WTC11 (cell line): ENCODE measurements at regions not wholly inside any gene's neighbourhood (a gene's known extent, or its start where the extent isn't known, plus 50 kb on each side); places are given as distances from the start of the nearest gene placed in this dataset.
A peak's percentile ranks its signal among the peaks of the same experiment; 100 is the strongest.

Source experiments
- ATAC-seq: fragments of 200-7000 bp; cut with Tn5 transposase; 2 replicates; pipeline ENCODE4 v1.10.0; 2021; ENCODE audit warnings: mild to moderate bottlenecking, moderate library complexity
- CTCF ChIA-PET: fragments of 300-600 bp; sonication (Branson Sonifier 250); formaldehyde crosslinking; loops from one replicate; lab custom pipeline; 2021; ENCODE audit warnings: antibody characterized with exemption; lab: Charles Lee
- POLR2A ChIA-PET: fragments of 350-600 bp; sonication (Branson Sonifier 250); formaldehyde crosslinking; loops from one replicate; lab custom pipeline; 2021; ENCODE audit warnings: antibody characterized with exemption; lab: Charles Lee
- DNase-seq: peaks from one replicate; pipeline ENCODE4 v3.0.0; 2021; ENCODE audit warnings: low spot score
- H3K27ac Mint-ChIP-seq: 2 replicates; pipeline ENCODE4 v1.8.0; 2021; ENCODE audit warnings: mixed read lengths
- H3K27me3 Mint-ChIP-seq: 2 replicates; pipeline ENCODE4 v1.8.0; 2021; ENCODE audit warnings: low read depth, mild to moderate bottlenecking, moderate library complexity, mixed read lengths
- H3K36me3 Mint-ChIP-seq: 2 replicates; pipeline ENCODE4 v1.8.0; 2021; ENCODE audit warnings: mixed read lengths
- H3K4me1 Mint-ChIP-seq: 2 replicates; pipeline ENCODE4 v1.8.0; 2022; ENCODE audit warnings: mixed read lengths
- H3K4me3 Mint-ChIP-seq: 2 replicates; pipeline ENCODE4 v1.8.0; 2021; ENCODE audit warnings: mild to moderate bottlenecking, moderate library complexity, mixed read lengths
- H3K9me3 Mint-ChIP-seq: 2 replicates; pipeline ENCODE4 v1.8.0; 2021; ENCODE audit warnings: mixed read lengths
- CBFB ChIP-seq: sonication (generic); formaldehyde crosslinking; IDR thresholded peaks from 2 replicates; pipeline ENCODE4 v1.8.1; 2022; ENCODE audit warnings: mild to moderate bottlenecking, low read depth, missing genetic modification reagents
- ESRRA ChIP-seq: sonication (generic); formaldehyde crosslinking; IDR thresholded peaks from 2 replicates; pipeline ENCODE4 v1.8.1; 2022; ENCODE audit warnings: mild to moderate bottlenecking, missing genetic modification reagents, borderline replicate concordance
- FOXJ3 ChIP-seq: sonication (generic); formaldehyde crosslinking; IDR thresholded peaks from 2 replicates; pipeline ENCODE4 v1.9.0; 2021; ENCODE audit warnings: missing genetic modification reagents, mild to moderate bottlenecking, borderline replicate concordance
- FOXP1 ChIP-seq: sonication (generic); formaldehyde crosslinking; IDR thresholded peaks from 2 replicates; pipeline ENCODE4 v1.8.0; 2022; ENCODE audit warnings: missing genetic modification reagents, mild to moderate bottlenecking, moderate library complexity, borderline replicate concordance
- HMGA2 ChIP-seq: fragments of 250-450 bp; sonication (Bioruptor Pico); IDR thresholded peaks from 2 replicates; pipeline ENCODE4 v1.4.0; 2021; ENCODE audit warnings: mild to moderate bottlenecking, moderate library complexity
- NR2C2 ChIP-seq: sonication (generic); formaldehyde crosslinking; IDR thresholded peaks from 2 replicates; pipeline ENCODE4 v1.8.0; 2022; ENCODE audit warnings: mild to moderate bottlenecking, missing genetic modification reagents
- SOX15 ChIP-seq: fragments of 250-450 bp; sonication (Bioruptor Pico); IDR thresholded peaks from 2 replicates; pipeline ENCODE4 v1.9.0; 2021; ENCODE audit warnings: mild to moderate bottlenecking
- SP1 ChIP-seq: sonication (generic); formaldehyde crosslinking; conservative IDR thresholded peaks from 2 replicates; pipeline ENCODE4 v1.8.1; 2022; ENCODE audit warnings: missing genetic modification reagents
- TEAD1 ChIP-seq: sonication (generic); formaldehyde crosslinking; IDR thresholded peaks from 2 replicates; pipeline ENCODE4 v1.8.0; 2022; ENCODE audit warnings: mild to moderate bottlenecking, missing genetic modification reagents
- TP53 ChIP-seq: sonication (generic); formaldehyde crosslinking; IDR thresholded peaks from 2 replicates; pipeline ENCODE4 v1.8.1; 2023; ENCODE audit warnings: mild to moderate bottlenecking, missing genetic modification reagents
- ZNF317 ChIP-seq: sonication (generic); formaldehyde crosslinking; IDR thresholded peaks from 2 replicates; pipeline ENCODE4 v1.8.1; 2023; ENCODE audit warnings: low read depth, mild to moderate bottlenecking, moderate library complexity, missing genetic modification reagents, borderline replicate concordance
- ZNF416 ChIP-seq: fragments of 250-450 bp; sonication (Bioruptor Pico); IDR thresholded peaks from 2 replicates; pipeline ENCODE4 v1.9.0; 2021; ENCODE audit warnings: mild to moderate bottlenecking, inconsistent platforms
- ZNF423 ChIP-seq: fragments of 250-450 bp; sonication (Bioruptor Pico); IDR thresholded peaks from 2 replicates; pipeline ENCODE4 v2.1.2; 2022; ENCODE audit warnings: mild to moderate bottlenecking, moderate library complexity
- TF ChIP-seq, protein P1 (sequence below): sonication (generic); formaldehyde crosslinking; IDR thresholded peaks from 2 replicates; pipeline ENCODE4 v1.8.1; 2023; ENCODE audit warnings: mild to moderate bottlenecking, missing genetic modification reagents
- TF ChIP-seq, protein P2 (sequence below): sonication (generic); formaldehyde crosslinking; conservative IDR thresholded peaks from 2 replicates; pipeline ENCODE4 v1.8.1; 2022; ENCODE audit warnings: mild to moderate bottlenecking, missing genetic modification reagents
- TF ChIP-seq, protein P3 (sequence below): sonication (generic); formaldehyde crosslinking; IDR thresholded peaks from 2 replicates; pipeline ENCODE4 v1.8.1; 2022; ENCODE audit warnings: mild to moderate bottlenecking, missing genetic modification reagents, moderate library complexity, borderline replicate concordance
- TF ChIP-seq, protein P4 (sequence below): sonication (generic); formaldehyde crosslinking; IDR thresholded peaks from 2 replicates; pipeline ENCODE4 v1.8.1; 2022; ENCODE audit warnings: missing genetic modification reagents, borderline replicate concordance
- TF ChIP-seq, protein P5 (sequence below): sonication (generic); formaldehyde crosslinking; IDR thresholded peaks from 2 replicates; pipeline ENCODE4 v1.8.1; 2023; ENCODE audit warnings: mild to moderate bottlenecking, missing genetic modification reagents, borderline replicate concordance
- TF ChIP-seq, protein P6 (sequence below): sonication (generic); formaldehyde crosslinking; IDR thresholded peaks from 2 replicates; pipeline ENCODE4 v1.8.0; 2023; ENCODE audit warnings: missing genetic modification reagents
- TF ChIP-seq, protein P7 (sequence below): sonication (generic); formaldehyde crosslinking; IDR thresholded peaks from 2 replicates; pipeline ENCODE4 v1.8.0; 2022; ENCODE audit warnings: mild to moderate bottlenecking, missing genetic modification reagents
- TF ChIP-seq, protein P8 (sequence below): sonication (generic); formaldehyde crosslinking; IDR thresholded peaks from 2 replicates; pipeline ENCODE4 v1.8.1; 2023; ENCODE audit warnings: mild to moderate bottlenecking, missing genetic modification reagents, moderate library complexity
- TF ChIP-seq, protein P9 (sequence below): sonication (generic); formaldehyde crosslinking; IDR thresholded peaks from 2 replicates; pipeline ENCODE4 v1.8.0; 2022; ENCODE audit warnings: mild to moderate bottlenecking, missing genetic modification reagents

DNA sequence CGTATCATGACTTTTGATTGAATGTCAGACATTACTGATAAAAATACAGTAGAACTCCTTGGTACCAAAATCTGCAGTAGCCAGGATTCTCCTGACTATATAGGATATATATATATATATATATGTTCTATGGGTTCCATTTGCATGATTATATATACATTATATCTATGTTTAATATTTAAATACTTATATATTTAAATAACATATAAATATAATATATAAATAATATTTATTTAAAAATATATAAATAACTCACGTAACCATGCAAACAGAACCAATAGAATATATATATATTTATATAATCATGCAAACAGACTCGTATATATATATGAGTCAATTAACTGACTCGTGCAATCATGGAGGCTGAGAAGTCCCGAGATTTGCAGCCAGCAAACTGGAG, 278.8 kb upstream of the PLXNA2 start:
- no peaks in the 10 kb centered on the region for H3K36me3 Mint-ChIP-seq
- H3K4me1 Mint-ChIP-seq = peaks cover 6% of the 10 kb centered on the region
- H3K9me3 Mint-ChIP-seq = no peaks in the 10 kb centered on the region
- DNase-seq (no peak), ATAC-seq (no peak)
- TF ChIP-seq CBFB = no peak
- peak; percentile 93 for TF ChIP-seq HMGA2
- TF ChIP-seq, all 79 proteins: peak for 1
- Mint-ChIP-seq H3K4me3 (no peak overlapping the region), H3K27me3 (no peaks in the 10 kb centered on the region), H3K27ac (no peak overlapping the region)
- ChIA-PET POLR2A (no interaction called here), CTCF (no interaction called here)

DNA sequence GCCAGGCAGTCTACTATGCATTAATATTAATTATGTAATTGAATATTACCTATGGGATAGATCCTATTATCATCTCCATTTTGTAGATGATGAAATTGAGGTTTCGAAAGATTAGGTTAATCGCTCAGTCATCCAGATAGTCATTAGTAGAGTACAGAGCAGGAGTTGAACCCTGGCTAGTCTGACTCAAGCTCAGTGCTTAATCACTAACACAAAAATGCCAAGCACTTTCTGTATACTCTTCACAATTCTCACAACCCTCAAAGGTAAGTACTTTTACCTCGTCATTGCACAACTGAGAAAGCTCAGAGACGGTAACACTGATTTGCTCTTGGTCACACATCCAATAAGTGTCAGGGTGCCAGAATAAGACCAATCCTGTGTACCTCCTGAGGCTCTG, 280.2 kb upstream of the PLXNA2 start:
- Mint-ChIP-seq H3K27ac (no peak overlapping the region), H3K36me3 (no peaks in the 10 kb centered on the region), H3K4me3 (no peak overlapping the region), H3K9me3 (no peaks in the 10 kb centered on the region), H3K27me3 (no peaks in the 10 kb centered on the region), H3K4me1 (peaks cover 11% of the 10 kb centered on the region)
- TF ChIP-seq NR2C2 (CRISPR knock-in tag) = no peak
- TF ChIP-seq, protein P1, sequence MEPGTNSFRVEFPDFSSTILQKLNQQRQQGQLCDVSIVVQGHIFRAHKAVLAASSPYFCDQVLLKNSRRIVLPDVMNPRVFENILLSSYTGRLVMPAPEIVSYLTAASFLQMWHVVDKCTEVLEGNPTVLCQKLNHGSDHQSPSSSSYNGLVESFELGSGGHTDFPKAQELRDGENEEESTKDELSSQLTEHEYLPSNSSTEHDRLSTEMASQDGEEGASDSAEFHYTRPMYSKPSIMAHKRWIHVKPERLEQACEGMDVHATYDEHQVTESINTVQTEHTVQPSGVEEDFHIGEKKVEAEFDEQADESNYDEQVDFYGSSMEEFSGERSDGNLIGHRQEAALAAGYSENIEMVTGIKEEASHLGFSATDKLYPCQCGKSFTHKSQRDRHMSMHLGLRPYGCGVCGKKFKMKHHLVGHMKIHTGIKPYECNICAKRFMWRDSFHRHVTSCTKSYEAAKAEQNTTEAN (CRISPR knock-in tag) = no peak
- no peak for TF ChIP-seq ZNF317 (CRISPR knock-in tag)
- TF ChIP-seq, protein P2, sequence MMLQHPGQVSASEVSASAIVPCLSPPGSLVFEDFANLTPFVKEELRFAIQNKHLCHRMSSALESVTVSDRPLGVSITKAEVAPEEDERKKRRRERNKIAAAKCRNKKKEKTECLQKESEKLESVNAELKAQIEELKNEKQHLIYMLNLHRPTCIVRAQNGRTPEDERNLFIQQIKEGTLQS (CRISPR knock-in tag) = no peak
- TF ChIP-seq TEAD1 (CRISPR knock-in tag) = no peak
- TF ChIP-seq, protein P3, sequence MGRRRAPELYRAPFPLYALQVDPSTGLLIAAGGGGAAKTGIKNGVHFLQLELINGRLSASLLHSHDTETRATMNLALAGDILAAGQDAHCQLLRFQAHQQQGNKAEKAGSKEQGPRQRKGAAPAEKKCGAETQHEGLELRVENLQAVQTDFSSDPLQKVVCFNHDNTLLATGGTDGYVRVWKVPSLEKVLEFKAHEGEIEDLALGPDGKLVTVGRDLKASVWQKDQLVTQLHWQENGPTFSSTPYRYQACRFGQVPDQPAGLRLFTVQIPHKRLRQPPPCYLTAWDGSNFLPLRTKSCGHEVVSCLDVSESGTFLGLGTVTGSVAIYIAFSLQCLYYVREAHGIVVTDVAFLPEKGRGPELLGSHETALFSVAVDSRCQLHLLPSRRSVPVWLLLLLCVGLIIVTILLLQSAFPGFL (CRISPR knock-in tag) = no peak
- TF ChIP-seq ZNF416 (CRISPR knock-in tag) = no peak
- TF ChIP-seq, protein P4, sequence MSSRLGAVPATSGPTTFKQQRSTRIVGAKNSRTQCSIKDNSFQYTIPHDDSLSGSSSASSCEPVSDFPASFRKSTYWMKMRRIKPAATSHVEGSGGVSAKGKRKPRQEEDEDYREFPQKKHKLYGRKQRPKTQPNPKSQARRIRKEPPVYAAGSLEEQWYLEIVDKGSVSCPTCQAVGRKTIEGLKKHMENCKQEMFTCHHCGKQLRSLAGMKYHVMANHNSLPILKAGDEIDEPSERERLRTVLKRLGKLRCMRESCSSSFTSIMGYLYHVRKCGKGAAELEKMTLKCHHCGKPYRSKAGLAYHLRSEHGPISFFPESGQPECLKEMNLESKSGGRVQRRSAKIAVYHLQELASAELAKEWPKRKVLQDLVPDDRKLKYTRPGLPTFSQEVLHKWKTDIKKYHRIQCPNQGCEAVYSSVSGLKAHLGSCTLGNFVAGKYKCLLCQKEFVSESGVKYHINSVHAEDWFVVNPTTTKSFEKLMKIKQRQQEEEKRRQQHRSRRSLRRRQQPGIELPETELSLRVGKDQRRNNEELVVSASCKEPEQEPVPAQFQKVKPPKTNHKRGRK = no peak
- no peak for TF ChIP-seq TP53 (CRISPR knock-in tag)
- no peak for TF ChIP-seq SOX15 (CRISPR knock-in tag)
- TF ChIP-seq, protein P5, sequence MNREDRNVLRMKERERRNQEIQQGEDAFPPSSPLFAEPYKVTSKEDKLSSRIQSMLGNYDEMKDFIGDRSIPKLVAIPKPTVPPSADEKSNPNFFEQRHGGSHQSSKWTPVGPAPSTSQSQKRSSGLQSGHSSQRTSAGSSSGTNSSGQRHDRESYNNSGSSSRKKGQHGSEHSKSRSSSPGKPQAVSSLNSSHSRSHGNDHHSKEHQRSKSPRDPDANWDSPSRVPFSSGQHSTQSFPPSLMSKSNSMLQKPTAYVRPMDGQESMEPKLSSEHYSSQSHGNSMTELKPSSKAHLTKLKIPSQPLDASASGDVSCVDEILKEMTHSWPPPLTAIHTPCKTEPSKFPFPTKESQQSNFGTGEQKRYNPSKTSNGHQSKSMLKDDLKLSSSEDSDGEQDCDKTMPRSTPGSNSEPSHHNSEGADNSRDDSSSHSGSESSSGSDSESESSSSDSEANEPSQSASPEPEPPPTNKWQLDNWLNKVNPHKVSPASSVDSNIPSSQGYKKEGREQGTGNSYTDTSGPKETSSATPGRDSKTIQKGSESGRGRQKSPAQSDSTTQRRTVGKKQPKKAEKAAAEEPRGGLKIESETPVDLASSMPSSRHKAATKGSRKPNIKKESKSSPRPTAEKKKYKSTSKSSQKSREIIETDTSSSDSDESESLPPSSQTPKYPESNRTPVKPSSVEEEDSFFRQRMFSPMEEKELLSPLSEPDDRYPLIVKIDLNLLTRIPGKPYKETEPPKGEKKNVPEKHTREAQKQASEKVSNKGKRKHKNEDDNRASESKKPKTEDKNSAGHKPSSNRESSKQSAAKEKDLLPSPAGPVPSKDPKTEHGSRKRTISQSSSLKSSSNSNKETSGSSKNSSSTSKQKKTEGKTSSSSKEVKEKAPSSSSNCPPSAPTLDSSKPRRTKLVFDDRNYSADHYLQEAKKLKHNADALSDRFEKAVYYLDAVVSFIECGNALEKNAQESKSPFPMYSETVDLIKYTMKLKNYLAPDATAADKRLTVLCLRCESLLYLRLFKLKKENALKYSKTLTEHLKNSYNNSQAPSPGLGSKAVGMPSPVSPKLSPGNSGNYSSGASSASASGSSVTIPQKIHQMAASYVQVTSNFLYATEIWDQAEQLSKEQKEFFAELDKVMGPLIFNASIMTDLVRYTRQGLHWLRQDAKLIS (CRISPR knock-in tag) = no peak
- TF ChIP-seq ESRRA = no peak
- TF ChIP-seq, protein P6, sequence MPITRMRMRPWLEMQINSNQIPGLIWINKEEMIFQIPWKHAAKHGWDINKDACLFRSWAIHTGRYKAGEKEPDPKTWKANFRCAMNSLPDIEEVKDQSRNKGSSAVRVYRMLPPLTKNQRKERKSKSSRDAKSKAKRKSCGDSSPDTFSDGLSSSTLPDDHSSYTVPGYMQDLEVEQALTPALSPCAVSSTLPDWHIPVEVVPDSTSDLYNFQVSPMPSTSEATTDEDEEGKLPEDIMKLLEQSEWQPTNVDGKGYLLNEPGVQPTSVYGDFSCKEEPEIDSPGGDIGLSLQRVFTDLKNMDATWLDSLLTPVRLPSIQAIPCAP (CRISPR knock-in tag) = no peak
- TF ChIP-seq, protein P7, sequence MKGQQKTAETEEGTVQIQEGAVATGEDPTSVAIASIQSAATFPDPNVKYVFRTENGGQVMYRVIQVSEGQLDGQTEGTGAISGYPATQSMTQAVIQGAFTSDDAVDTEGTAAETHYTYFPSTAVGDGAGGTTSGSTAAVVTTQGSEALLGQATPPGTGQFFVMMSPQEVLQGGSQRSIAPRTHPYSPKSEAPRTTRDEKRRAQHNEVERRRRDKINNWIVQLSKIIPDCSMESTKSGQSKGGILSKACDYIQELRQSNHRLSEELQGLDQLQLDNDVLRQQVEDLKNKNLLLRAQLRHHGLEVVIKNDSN (CRISPR knock-in tag) = no peak
- TF ChIP-seq SP1 (CRISPR knock-in tag) = no peak
- TF ChIP-seq, protein P8, sequence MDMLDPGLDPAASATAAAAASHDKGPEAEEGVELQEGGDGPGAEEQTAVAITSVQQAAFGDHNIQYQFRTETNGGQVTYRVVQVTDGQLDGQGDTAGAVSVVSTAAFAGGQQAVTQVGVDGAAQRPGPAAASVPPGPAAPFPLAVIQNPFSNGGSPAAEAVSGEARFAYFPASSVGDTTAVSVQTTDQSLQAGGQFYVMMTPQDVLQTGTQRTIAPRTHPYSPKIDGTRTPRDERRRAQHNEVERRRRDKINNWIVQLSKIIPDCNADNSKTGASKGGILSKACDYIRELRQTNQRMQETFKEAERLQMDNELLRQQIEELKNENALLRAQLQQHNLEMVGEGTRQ (CRISPR knock-in tag) = no peak
- no peak for TF ChIP-seq FOXP1 (CRISPR knock-in tag)
- no peak for TF ChIP-seq FOXJ3
- TF ChIP-seq, protein P9, sequence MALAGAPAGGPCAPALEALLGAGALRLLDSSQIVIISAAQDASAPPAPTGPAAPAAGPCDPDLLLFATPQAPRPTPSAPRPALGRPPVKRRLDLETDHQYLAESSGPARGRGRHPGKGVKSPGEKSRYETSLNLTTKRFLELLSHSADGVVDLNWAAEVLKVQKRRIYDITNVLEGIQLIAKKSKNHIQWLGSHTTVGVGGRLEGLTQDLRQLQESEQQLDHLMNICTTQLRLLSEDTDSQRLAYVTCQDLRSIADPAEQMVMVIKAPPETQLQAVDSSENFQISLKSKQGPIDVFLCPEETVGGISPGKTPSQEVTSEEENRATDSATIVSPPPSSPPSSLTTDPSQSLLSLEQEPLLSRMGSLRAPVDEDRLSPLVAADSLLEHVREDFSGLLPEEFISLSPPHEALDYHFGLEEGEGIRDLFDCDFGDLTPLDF (CRISPR knock-in tag) = no peak
- TF ChIP-seq ZNF423 = no peak
- no peak for ATAC-seq
- ChIA-PET CTCF (interaction anchor here (1.4 kb wide), 1 partner anchor 48 kb away, joined by 3 read pairs; no protein-coding TSS in a partner anchor), POLR2A (no interaction called here)
- DNase-seq = no peak
